H9 (cell line): ENCODE measurements at regions not wholly inside any gene's neighbourhood (a gene's known extent, or its start where the extent isn't known, plus 50 kb on each side); places are given as distances from the start of the nearest gene placed in this dataset.

ENCODE experiments used
- DNase-seq: peaks from one replicate; pipeline ENCODE4 v3.0.0-alpha.2; 2017
- H2AFZ ChIP-seq: one replicate; pipeline ENCODE4 v1.6.1; 2013; ENCODE audit warnings: mild to moderate bottlenecking, low read length, control low read depth, moderate library complexity
- H2AK5ac ChIP-seq: 2 replicates; pipeline ENCODE4 v1.6.1; 2013; ENCODE audit warnings: low read length, control low read depth, mixed read lengths; ENCODE audit not compliant: insufficient read length
- H2BK120ac ChIP-seq: one replicate; pipeline ENCODE4 v1.6.1; 2013; ENCODE audit warnings: low read depth, mild to moderate bottlenecking, low read length, control low read depth, inconsistent platforms; ENCODE audit not compliant: poor library complexity, severe bottlenecking
- H2BK12ac ChIP-seq: 2 replicates; pipeline ENCODE4 v1.6.1; 2013; ENCODE audit warnings: low read length, control low read depth, mixed read lengths, low read depth; ENCODE audit not compliant: insufficient read length
- H2BK15ac ChIP-seq: 2 replicates; pipeline ENCODE4 v1.6.1; 2013; ENCODE audit warnings: low read depth, low read length, control low read depth
- H2BK20ac ChIP-seq: one replicate; pipeline ENCODE4 v1.6.1; 2013; ENCODE audit warnings: low read depth, mild to moderate bottlenecking, low read length, control low read depth, inconsistent platforms; ENCODE audit not compliant: poor library complexity, severe bottlenecking
- H2BK5ac ChIP-seq: 2 replicates; pipeline ENCODE4 v1.6.1; 2013; ENCODE audit warnings: low read length, control low read depth, mixed read lengths; ENCODE audit not compliant: insufficient read length
- H3K14ac ChIP-seq: 2 replicates; pipeline ENCODE4 v1.6.1; 2013; ENCODE audit warnings: low read length, control low read depth; ENCODE audit not compliant: insufficient read depth
- H3K18ac ChIP-seq: 2 replicates; pipeline ENCODE4 v1.6.1; 2013; ENCODE audit warnings: low read depth, mild to moderate bottlenecking, mixed read lengths, low read length, control low read depth; ENCODE audit not compliant: insufficient read length
- H3K23ac ChIP-seq: 2 replicates; pipeline ENCODE4 v1.6.1; 2013; ENCODE audit warnings: low read length, control low read depth, mixed read lengths, low read depth; ENCODE audit not compliant: insufficient read length
- H3K23me2 ChIP-seq: 2 replicates; pipeline ENCODE4 v1.6.1; 2013; ENCODE audit warnings: low read depth, mild to moderate bottlenecking, mixed read lengths, low read length, control low read depth; ENCODE audit not compliant: insufficient read length, poor library complexity, severe bottlenecking
- H3K27ac ChIP-seq: 2 replicates; pipeline ENCODE4 v1.5.1; 2013; ENCODE audit warnings: low read length, control low read depth, mixed read lengths, low read depth; ENCODE audit not compliant: insufficient read length
- H3K27me3 ChIP-seq: 2 replicates; pipeline ENCODE4 v1.6.1; 2013; ENCODE audit warnings: low read length, control low read depth, inconsistent platforms; ENCODE audit not compliant: insufficient read depth
- H3K4ac ChIP-seq: 2 replicates; pipeline ENCODE4 v1.6.1; 2013; ENCODE audit warnings: low read depth, mild to moderate bottlenecking, control low read depth, inconsistent platforms, low read length, moderate library complexity
- H3K4me1 ChIP-seq: 2 replicates; pipeline ENCODE4 v1.6.1; 2013; ENCODE audit warnings: low read length, control low read depth, inconsistent platforms; ENCODE audit not compliant: insufficient read depth
- H3K4me2 ChIP-seq: 2 replicates; pipeline ENCODE4 v1.6.1; 2013; ENCODE audit warnings: low read length, control low read depth, mixed read lengths; ENCODE audit not compliant: insufficient read length, insufficient read depth
- H3K56ac ChIP-seq: 2 replicates; pipeline ENCODE4 v1.6.1; 2013; ENCODE audit warnings: low read depth, mild to moderate bottlenecking, mixed read lengths, low read length, control low read depth; ENCODE audit not compliant: insufficient read length
- H3K79me1 ChIP-seq: 2 replicates; pipeline ENCODE4 v1.6.1; 2013; ENCODE audit warnings: low read depth, mild to moderate bottlenecking, moderate library complexity, low read length, control low read depth, inconsistent platforms; ENCODE audit not compliant: insufficient read depth, poor library complexity, severe bottlenecking
- H3K79me2 ChIP-seq: 2 replicates; pipeline ENCODE4 v1.6.1; 2013; ENCODE audit warnings: low read length, control low read depth, inconsistent platforms; ENCODE audit not compliant: insufficient read depth
- H3K9ac ChIP-seq: 2 replicates; pipeline ENCODE4 v1.6.1; 2013; ENCODE audit warnings: low read length, control low read depth, mixed read lengths; ENCODE audit not compliant: insufficient read length; ENCODE audit errors: extremely low read depth
- H3K9me3 ChIP-seq: one replicate; pipeline ENCODE4 v1.6.1; 2013; ENCODE audit warnings: low read depth, low read length, inconsistent platforms; ENCODE audit not compliant: control insufficient read depth
- H3T11ph ChIP-seq: one replicate; pipeline ENCODE4 v1.6.1; 2013; ENCODE audit warnings: mild to moderate bottlenecking, low read length, control low read depth, inconsistent platforms
- H4K20me1 ChIP-seq: one replicate; pipeline ENCODE4 v1.6.1; 2013; ENCODE audit not compliant: control insufficient read depth, insufficient read length, insufficient read depth
- H4K5ac ChIP-seq: 2 replicates; pipeline ENCODE4 v1.6.1; 2013; ENCODE audit warnings: low read depth, mild to moderate bottlenecking, mixed read lengths, low read length, control low read depth; ENCODE audit not compliant: insufficient read length
- H4K8ac ChIP-seq: replicated peaks from 2 replicates; pipeline ENCODE4 v1.6.1; 2013; ENCODE audit warnings: low read length, control low read depth, mixed read lengths, low read depth; ENCODE audit not compliant: insufficient read length
- H4K91ac ChIP-seq: 2 replicates; pipeline ENCODE4 v1.6.1; 2013; ENCODE audit warnings: low read depth, mild to moderate bottlenecking, moderate library complexity, mixed read lengths, low read length, control low read depth; ENCODE audit not compliant: insufficient read length
- H3K27ac Mint-ChIP-seq, 3 experiments: 2 replicates in 2 of 3; 3 replicates in 1 of 3; pipeline ENCODE4 v1.8.0; 2020 to 2021; ENCODE audit warnings: mixed read lengths in 3 of 3, mild to moderate bottlenecking in 1 of 3, moderate library complexity in 1 of 3
- H3K27me3 Mint-ChIP-seq: 2 replicates; pipeline ENCODE4 v1.8.0; 2021; ENCODE audit warnings: low read depth, mild to moderate bottlenecking, moderate library complexity, mixed read lengths
- H3K36me3 Mint-ChIP-seq, 3 experiments: 2 replicates in 2 of 3; 3 replicates in 1 of 3; pipeline ENCODE4 v1.8.0; 2020 to 2021; ENCODE audit warnings: low read depth in 3 of 3, mixed read lengths in 3 of 3; ENCODE audit not compliant: insufficient read depth in 1 of 3
- H3K4me1 Mint-ChIP-seq, 2 experiments: 2 replicates each; pipeline ENCODE4 v1.8.0; 2020; ENCODE audit warnings: mixed read lengths in 2 of 2
- H3K4me3 Mint-ChIP-seq, 2 experiments: 2 replicates in 1 of 2; 3 replicates in 1 of 2; pipeline ENCODE4 v1.8.0; 2020 to 2021; ENCODE audit warnings: mild to moderate bottlenecking in 2 of 2, mixed read lengths in 2 of 2, moderate library complexity in 1 of 2
- H3K9me3 Mint-ChIP-seq, 2 experiments: 2 replicates in 1 of 2; 3 replicates in 1 of 2; pipeline ENCODE4 v1.8.0; 2020; ENCODE audit warnings: mild to moderate bottlenecking in 2 of 2, mixed read lengths in 2 of 2, moderate library complexity in 1 of 2
- TF ChIP-seq, protein P1 (sequence below): fragments of 200-600 bp; sonication (generic); conservative IDR thresholded peaks from 3 replicates; pipeline ENCODE4 v1.8.0; 2021; ENCODE audit warnings: antibody characterized with exemption, mild to moderate bottlenecking

DNA sequence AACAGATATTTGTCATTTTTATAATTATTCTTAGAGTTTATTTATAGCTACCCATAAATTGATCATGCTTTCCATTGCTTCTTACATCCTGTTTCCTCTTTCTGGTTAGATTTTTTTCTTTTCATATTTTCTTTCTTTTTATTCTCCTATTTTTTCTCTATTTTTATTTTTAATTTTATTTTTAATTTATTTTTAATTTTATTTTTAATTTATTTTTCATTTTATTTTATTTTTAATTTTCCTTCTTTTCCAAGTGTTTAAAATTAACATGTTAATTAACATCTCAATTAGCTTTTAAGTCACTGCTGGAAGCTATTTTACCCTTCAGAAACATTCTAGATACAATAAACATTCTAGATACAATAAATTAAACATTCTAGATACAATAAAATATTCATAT, 269.6 kb downstream of the B3GLCT start:
- peaks cover 11 to 20% of the 10 kb centered on the region in 2 experiments for H3K4me1 Mint-ChIP-seq
- Histone ChIP-seq H2BK20ac (no peak overlapping the region), H3K4me1 (no peaks in the 10 kb centered on the region), H3K27me3 (no peaks in the 10 kb centered on the region), H4K91ac (no peak overlapping the region), H3K9ac (no peak overlapping the region), H3K23ac (no peak overlapping the region), H3K4ac (no peak overlapping the region), H2AFZ (no peak overlapping the region), H3K9me3 (no peaks in the 10 kb centered on the region), H3K79me2 (no peaks in the 10 kb centered on the region), H3T11ph (no peak overlapping the region), H4K20me1 (no peaks in the 10 kb centered on the region), H3K18ac (no peak overlapping the region), H2AK5ac (no peak overlapping the region), H4K8ac (no peak overlapping the region), H3K79me1 (no peaks in the 10 kb centered on the region), H3K27ac (no peak overlapping the region), H2BK5ac (no peak overlapping the region), H2BK15ac (no peak overlapping the region), H4K5ac (no peak overlapping the region), H3K4me2 (no peak overlapping the region), H2BK12ac (no peak overlapping the region), H2BK120ac (no peak overlapping the region), H3K56ac (no peak overlapping the region), H3K14ac (no peak overlapping the region), H3K23me2 (no peaks in the 10 kb centered on the region)
- no peaks in the 10 kb centered on the region for H3K27me3 Mint-ChIP-seq
- no peak overlapping the region for H3K4me3 Mint-ChIP-seq
- no peaks in the 10 kb centered on the region for H3K36me3 Mint-ChIP-seq
- H3K27ac Mint-ChIP-seq = no peak overlapping the region
- TF ChIP-seq, protein P1, sequence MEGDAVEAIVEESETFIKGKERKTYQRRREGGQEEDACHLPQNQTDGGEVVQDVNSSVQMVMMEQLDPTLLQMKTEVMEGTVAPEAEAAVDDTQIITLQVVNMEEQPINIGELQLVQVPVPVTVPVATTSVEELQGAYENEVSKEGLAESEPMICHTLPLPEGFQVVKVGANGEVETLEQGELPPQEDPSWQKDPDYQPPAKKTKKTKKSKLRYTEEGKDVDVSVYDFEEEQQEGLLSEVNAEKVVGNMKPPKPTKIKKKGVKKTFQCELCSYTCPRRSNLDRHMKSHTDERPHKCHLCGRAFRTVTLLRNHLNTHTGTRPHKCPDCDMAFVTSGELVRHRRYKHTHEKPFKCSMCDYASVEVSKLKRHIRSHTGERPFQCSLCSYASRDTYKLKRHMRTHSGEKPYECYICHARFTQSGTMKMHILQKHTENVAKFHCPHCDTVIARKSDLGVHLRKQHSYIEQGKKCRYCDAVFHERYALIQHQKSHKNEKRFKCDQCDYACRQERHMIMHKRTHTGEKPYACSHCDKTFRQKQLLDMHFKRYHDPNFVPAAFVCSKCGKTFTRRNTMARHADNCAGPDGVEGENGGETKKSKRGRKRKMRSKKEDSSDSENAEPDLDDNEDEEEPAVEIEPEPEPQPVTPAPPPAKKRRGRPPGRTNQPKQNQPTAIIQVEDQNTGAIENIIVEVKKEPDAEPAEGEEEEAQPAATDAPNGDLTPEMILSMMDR = no peak
- no peaks in the 10 kb centered on the region for H3K9me3 Mint-ChIP-seq
- no peak for DNase-seq
